IPS-20b (cell line): ENCODE measurements at regions not wholly inside any gene's neighbourhood (a gene's known extent, or its start where the extent isn't known, plus 50 kb on each side); places are given as distances from the start of the nearest gene placed in this dataset.
"Not testable (repeated sequence)": the region's sequence is repeated elsewhere in the genome, so short reads cannot be mapped to it uniquely, and the experiment has no call there.

Experiments
- H3K27ac ChIP-seq: one replicate; pipeline ENCODE4 v1.5.1; 2013; ENCODE audit warnings: low read length
- H3K27me3 ChIP-seq: 2 replicates; pipeline ENCODE4 v1.6.1; 2013; ENCODE audit warnings: mild to moderate bottlenecking, low read length, inconsistent platforms; ENCODE audit not compliant: insufficient read depth
- H3K36me3 ChIP-seq: 2 replicates; pipeline ENCODE4 v1.6.1; 2013; ENCODE audit warnings: low read depth, mild to moderate bottlenecking, inconsistent platforms, low read length, moderate library complexity; ENCODE audit not compliant: insufficient read depth
- H3K4me1 ChIP-seq: 2 replicates; pipeline ENCODE4 v1.6.1; 2013; ENCODE audit warnings: mild to moderate bottlenecking, control low read depth, inconsistent platforms, low read length, moderate library complexity; ENCODE audit not compliant: insufficient read depth
- H3K4me3 ChIP-seq: 2 replicates; pipeline ENCODE4 v1.5.1; 2013; ENCODE audit warnings: mild to moderate bottlenecking, low read length, inconsistent platforms
- H3K9ac ChIP-seq: 2 replicates; pipeline ENCODE4 v1.6.1; 2013; ENCODE audit warnings: low read depth, mild to moderate bottlenecking, inconsistent platforms, low read length, moderate library complexity
- H3K9me3 ChIP-seq: 2 replicates; pipeline ENCODE4 v1.6.1; 2013; ENCODE audit warnings: mild to moderate bottlenecking, low read depth, low read length, inconsistent platforms; ENCODE audit not compliant: insufficient read depth

GRCh38 chr5:142399891-142400290 lies 75.1 kb upstream of the SPRY4 start:
- no peaks in the 10 kb centered on the region for H3K27me3 ChIP-seq
- peaks cover 14% of the 10 kb centered on the region; the same call in 1 of the 2 replicates for H3K4me1 ChIP-seq
- no peak overlapping the region for H3K27ac ChIP-seq
- no peaks in the 10 kb centered on the region for H3K36me3 ChIP-seq
- peaks cover 9% of the 10 kb centered on the region; the same call in 1 of the 2 replicates for H3K9me3 ChIP-seq
- H3K9ac ChIP-seq, result no peak overlapping the region
- no peak overlapping the region for H3K4me3 ChIP-seq

- Histone ChIP-seq H3K9ac (no peak overlapping the region), H3K27me3 (no peaks in the 10 kb centered on the region), H3K27ac (no peak overlapping the region), H3K4me3 (no peak overlapping the region), H3K9me3 (peaks cover 9% of the 10 kb centered on the region; the same call in 1 of the 2 replicates), H3K36me3 (no peaks in the 10 kb centered on the region), H3K4me1 (peaks cover 6% of the 10 kb centered on the region; the same call in 1 of the 2 replicates)
Observed at GRCh38 chr5:142398730-142399055, 73.9 kb upstream of the SPRY4 start.

GRCh38 chr5:142398011-142398729 lies 73.3 kb upstream of the SPRY4 start:
- not testable (repeated sequence) for H3K9me3 ChIP-seq, H3K27ac ChIP-seq, H3K4me1 ChIP-seq, H3K27me3 ChIP-seq, H3K36me3 ChIP-seq, H3K9ac ChIP-seq, H3K4me3 ChIP-seq

GRCh38 chr5:142397178-142397577 lies 72.4 kb upstream of the SPRY4 start:
- Histone ChIP-seq H3K36me3 (no peaks in the 10 kb centered on the region), H3K27me3 (no peaks in the 10 kb centered on the region), H3K9me3 (peaks cover 9% of the 10 kb centered on the region; the same call in 1 of the 2 replicates), H3K4me3 (no peak overlapping the region), H3K27ac (no peak overlapping the region), H3K9ac (no peak overlapping the region), H3K4me1 (peaks cover 4% of the 10 kb centered on the region; the same call in 1 of the 2 replicates)

- Histone ChIP-seq H3K4me3 (no peak overlapping the region), H3K9ac (no peak overlapping the region), H3K36me3 (no peaks in the 10 kb centered on the region), H3K27ac (no peak overlapping the region), H3K9me3 (peaks cover 9% of the 10 kb centered on the region; the same call in 1 of the 2 replicates), H3K27me3 (no peaks in the 10 kb centered on the region), H3K4me1 (no peaks in the 10 kb centered on the region)
Observed at GRCh38 chr5:142396436-142397038, 71.7 kb upstream of the SPRY4 start.

GRCh38 chr5:142395334-142395733 lies 70.5 kb upstream of the SPRY4 start:
- no peak overlapping the region for H3K27ac ChIP-seq
- H3K9ac ChIP-seq, result no peak overlapping the region
- peaks cover 11% of the 10 kb centered on the region; the same call in 1 of the 2 replicates for H3K4me1 ChIP-seq
- H3K27me3 ChIP-seq, result no peaks in the 10 kb centered on the region
- no peak overlapping the region for H3K4me3 ChIP-seq
- H3K36me3 ChIP-seq, result no peaks in the 10 kb centered on the region
- H3K9me3 ChIP-seq, result peaks cover 9% of the 10 kb centered on the region; the same call in 1 of the 2 replicates

- Histone ChIP-seq H3K9ac (peak overlapping the region; percentile 38; the same call in 1 of the 2 replicates), H3K36me3 (no peaks in the 10 kb centered on the region), H3K27ac (no peak overlapping the region), H3K9me3 (no peaks in the 10 kb centered on the region; the same call in 1 of the 2 replicates), H3K4me3 (no peak overlapping the region), H3K4me1 (peaks cover 23% of the 10 kb centered on the region), H3K27me3 (no peaks in the 10 kb centered on the region)
Observed at GRCh38 chr5:142391058-142391845, 66.4 kb upstream of the SPRY4 start.

GRCh38 chr5:142390334-142390733 lies 65.5 kb upstream of the SPRY4 start:
- Histone ChIP-seq H3K4me3 (peak overlapping the region; percentile 1; the same call in 1 of the 2 replicates), H3K9ac (peak overlapping the region; percentile 38; the same call in 1 of the 2 replicates), H3K9me3 (no peaks in the 10 kb centered on the region), H3K27ac (peak overlapping the region; percentile 11), H3K4me1 (peaks cover 26% of the 10 kb centered on the region), H3K36me3 (no peaks in the 10 kb centered on the region), H3K27me3 (no peaks in the 10 kb centered on the region)

GRCh38 chr5:142388696-142389095 lies 63.9 kb upstream of the SPRY4 start:
- H3K9me3 ChIP-seq, result no peaks in the 10 kb centered on the region
- no peak overlapping the region for H3K9ac ChIP-seq
- no peaks in the 10 kb centered on the region for H3K27me3 ChIP-seq
- H3K4me3 ChIP-seq, result no peak overlapping the region
- H3K36me3 ChIP-seq, result no peaks in the 10 kb centered on the region
- H3K4me1 ChIP-seq, result peaks cover 26% of the 10 kb centered on the region
- H3K27ac ChIP-seq, result no peak overlapping the region

GRCh38 chr5:142387024-142387682 lies 62.3 kb upstream of the SPRY4 start:
- H3K27ac ChIP-seq, result no peak overlapping the region
- no peak overlapping the region for H3K4me3 ChIP-seq
- peaks cover 26% of the 10 kb centered on the region for H3K4me1 ChIP-seq

More at GRCh38 chr5:142387024-142387682, 62.3 kb upstream of the SPRY4 start:
- no peaks in the 10 kb centered on the region for H3K9me3 ChIP-seq
- no peaks in the 10 kb centered on the region for H3K36me3 ChIP-seq
- no peak overlapping the region for H3K9ac ChIP-seq
- H3K27me3 ChIP-seq, result no peaks in the 10 kb centered on the region
